Trophoblast cell (in vitro differentiated cells and primary cell): ENCODE measurements at regions not wholly inside any gene's neighbourhood (a gene's known extent, or its start where the extent isn't known, plus 50 kb on each side); places are given as distances from the start of the nearest gene placed in this dataset.
A peak's percentile ranks its signal among the peaks of the same experiment; 100 is the strongest.

Experiments
- DNase-seq, 2 donors: peaks; one replicate each; pipeline ENCODE4 v3.0.0-alpha.2; 2016
- H2AFZ ChIP-seq: 2 replicates; pipeline ENCODE4 v1.6.1; 2013; ENCODE audit warnings: low read length, moderate library complexity, mild to moderate bottlenecking; ENCODE audit not compliant: insufficient read depth, poor library complexity
- H2AK5ac ChIP-seq: 2 replicates; pipeline ENCODE4 v1.6.1; 2013; ENCODE audit warnings: mild to moderate bottlenecking, low read length
- H2BK120ac ChIP-seq: 2 replicates; pipeline ENCODE4 v1.6.1; 2013; ENCODE audit warnings: low read length, mild to moderate bottlenecking, moderate library complexity; ENCODE audit not compliant: insufficient read depth, poor library complexity
- H2BK12ac ChIP-seq: 2 replicates; pipeline ENCODE4 v1.6.1; 2013; ENCODE audit warnings: mild to moderate bottlenecking, low read length, moderate library complexity
- H2BK5ac ChIP-seq: 2 replicates; pipeline ENCODE4 v1.6.1; 2013; ENCODE audit warnings: low read length, low read depth, moderate library complexity, mild to moderate bottlenecking; ENCODE audit not compliant: poor library complexity
- H3K14ac ChIP-seq: 2 replicates; pipeline ENCODE4 v1.6.1; 2013; ENCODE audit warnings: mild to moderate bottlenecking, low read length
- H3K18ac ChIP-seq: 2 replicates; pipeline ENCODE4 v1.6.1; 2013; ENCODE audit warnings: mild to moderate bottlenecking, low read length
- H3K23ac ChIP-seq: 2 replicates; pipeline ENCODE4 v1.6.1; 2013; ENCODE audit warnings: low read length
- H3K27ac ChIP-seq: 2 replicates; pipeline ENCODE4 v1.5.1; 2013; ENCODE audit warnings: low read depth, mild to moderate bottlenecking, inconsistent platforms, low read length, moderate library complexity
- H3K27me3 ChIP-seq: 2 replicates; pipeline ENCODE4 v1.6.1; 2013; ENCODE audit warnings: inconsistent platforms, mild to moderate bottlenecking, low read length, moderate library complexity; ENCODE audit not compliant: insufficient read depth
- H3K36me3 ChIP-seq, 2 experiments: 1 replicate in 1 of 2; 2 replicates in 1 of 2; pipeline ENCODE4 v1.6.1; 2013; ENCODE audit warnings: low read length in 2 of 2, mild to moderate bottlenecking in 2 of 2, moderate library complexity in 1 of 2; ENCODE audit not compliant: insufficient read depth in 2 of 2, control insufficient read depth in 1 of 2
- H3K4ac ChIP-seq: 2 replicates; pipeline ENCODE4 v1.6.1; 2013; ENCODE audit warnings: low read depth, mild to moderate bottlenecking, low read length, moderate library complexity
- H3K4me1 ChIP-seq, 2 experiments: 1 replicate in 1 of 2; 2 replicates in 1 of 2; pipeline ENCODE4 v1.6.1; 2013; ENCODE audit warnings: low read length in 2 of 2, mild to moderate bottlenecking in 2 of 2, moderate library complexity in 1 of 2; ENCODE audit not compliant: insufficient read depth in 2 of 2, control insufficient read depth in 1 of 2
- H3K4me2 ChIP-seq: 2 replicates; pipeline ENCODE4 v1.6.1; 2013; ENCODE audit warnings: inconsistent platforms, mild to moderate bottlenecking, low read length, moderate library complexity
- H3K4me3 ChIP-seq: 2 replicates; pipeline ENCODE4 v1.5.1; 2013; ENCODE audit warnings: mild to moderate bottlenecking, low read depth, low read length, inconsistent platforms
- H3K79me1 ChIP-seq: one replicate; pipeline ENCODE4 v1.6.1; 2013; ENCODE audit warnings: low read length
- H3K79me2 ChIP-seq: 2 replicates; pipeline ENCODE4 v1.6.1; 2013; ENCODE audit warnings: low read length, mild to moderate bottlenecking; ENCODE audit not compliant: control insufficient read depth, insufficient read depth, poor library complexity
- H3K9ac ChIP-seq: 2 replicates; pipeline ENCODE4 v1.6.1; 2013; ENCODE audit warnings: mild to moderate bottlenecking, low read length
- H3K9me3 ChIP-seq: 2 replicates; pipeline ENCODE4 v1.6.1; 2013; ENCODE audit warnings: low read depth, mild to moderate bottlenecking, control low read depth, inconsistent platforms, low read length; ENCODE audit not compliant: insufficient read depth
- H4K12ac ChIP-seq: 2 replicates; pipeline ENCODE4 v1.6.1; 2013; ENCODE audit warnings: low read depth, mild to moderate bottlenecking, low read length, moderate library complexity
- H4K8ac ChIP-seq: 2 replicates; pipeline ENCODE4 v1.6.1; 2013; ENCODE audit warnings: low read depth, mild to moderate bottlenecking, low read length, moderate library complexity
- H4K91ac ChIP-seq: one replicate; pipeline ENCODE4 v1.6.1; 2013; ENCODE audit warnings: low read depth, mild to moderate bottlenecking, low read length, moderate library complexity
- WGBS: extraction: QIAGEN DNeasy Blood & Tissue Kit; methylation state at CpG from one replicate; pipeline ENCODE4 v1.1.7; 2013; ENCODE audit warnings: missing lambda C conversion rate; ENCODE audit not compliant: insufficient read length, insufficient coverage; ENCODE audit errors: extremely low coverage; 5-methylcytosine and 5-hydroxymethylcytosine counted together

DNA sequence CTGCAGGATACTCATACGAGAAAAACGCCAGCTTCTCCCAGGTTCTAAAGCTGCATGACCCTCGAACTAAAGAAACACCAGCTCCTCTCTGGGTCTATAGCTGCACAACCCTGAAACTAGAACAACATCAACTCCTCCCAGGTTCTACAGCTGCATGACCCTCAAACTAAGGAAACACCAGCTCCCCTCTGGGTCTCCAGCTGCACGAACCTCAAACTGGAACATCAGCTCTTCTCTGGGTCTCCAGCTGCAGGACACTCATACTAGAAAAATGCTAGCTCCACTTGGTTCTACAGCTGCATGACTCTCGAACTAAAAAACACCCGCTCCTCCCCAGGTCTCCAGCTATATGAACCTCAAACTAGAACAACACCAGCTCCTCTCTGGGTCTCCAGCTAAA is 811.1 kb downstream of the CDH9 start:
- Histone ChIP-seq H2AK5ac (no peak overlapping the region), H3K23ac (no peak overlapping the region), H3K4me1 (no peaks in the 10 kb centered on the region), H3K14ac (no peak overlapping the region), H3K27ac (no peak overlapping the region), H2BK12ac (no peak overlapping the region), H3K4ac (no peak overlapping the region), H3K36me3 (no peaks in the 10 kb centered on the region), H2BK5ac (no peak overlapping the region), H3K18ac (no peak overlapping the region), H3K9ac (no peak overlapping the region), H3K27me3 (no peaks in the 10 kb centered on the region), H3K4me3 (no peak overlapping the region), H3K4me2 (no peak overlapping the region), H4K12ac (no peak overlapping the region), H2BK120ac (no peak overlapping the region), H4K8ac (no peak overlapping the region), H3K79me1 (no peaks in the 10 kb centered on the region), H3K79me2 (no peaks in the 10 kb centered on the region), H3K9me3 (peaks cover 14% of the 10 kb centered on the region), H4K91ac (no peak overlapping the region), H2AFZ (no peak overlapping the region)
- no peak for DNase-seq
- WGBS, result no CpG with 5 or more reads among the region's 6 CpGs

DNA sequence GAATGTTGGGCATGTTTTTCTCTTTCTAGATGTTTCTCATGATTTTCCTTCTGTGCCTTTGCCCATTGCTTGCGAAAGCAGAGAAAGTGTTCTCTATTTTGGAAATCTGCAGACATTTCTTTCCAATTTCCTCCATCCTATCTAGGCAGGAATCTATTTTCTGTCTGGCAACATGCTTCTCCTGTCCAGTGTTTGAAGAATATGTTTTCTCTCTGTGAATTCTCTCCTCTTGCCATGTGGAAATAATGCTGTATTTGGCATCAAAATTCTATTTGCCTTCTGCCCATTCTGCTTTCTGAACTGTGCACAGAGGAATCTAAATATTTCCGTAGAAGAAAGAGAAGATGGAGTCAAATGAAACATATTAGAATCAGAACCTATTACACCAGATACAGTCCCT is 833.3 kb downstream of the CDH9 start:
- H2AK5ac ChIP-seq, result no peak overlapping the region
- no peak overlapping the region for H3K14ac ChIP-seq
- H3K18ac ChIP-seq, result no peak overlapping the region
- no peak overlapping the region for H4K91ac ChIP-seq
- H3K4ac ChIP-seq, result no peak overlapping the region
- no peak overlapping the region for H2BK120ac ChIP-seq
- H2AFZ ChIP-seq, result no peak overlapping the region
- no peaks in the 10 kb centered on the region for H3K36me3 ChIP-seq
- H3K4me2 ChIP-seq, result no peak overlapping the region
- H3K79me2 ChIP-seq, result no peaks in the 10 kb centered on the region
- H2BK5ac ChIP-seq, result no peak overlapping the region
- H4K8ac ChIP-seq, result no peak overlapping the region
- H3K9me3 ChIP-seq, result no peaks in the 10 kb centered on the region
- no peaks in the 10 kb centered on the region for H3K4me1 ChIP-seq
- H3K79me1 ChIP-seq, result no peaks in the 10 kb centered on the region
- no peak overlapping the region for H4K12ac ChIP-seq
- no peak for DNase-seq
- no peak overlapping the region for H3K27ac ChIP-seq
- H3K9ac ChIP-seq, result no peak overlapping the region
- no peak overlapping the region for H2BK12ac ChIP-seq
- H3K23ac ChIP-seq, result no peak overlapping the region
- no CpG with 5 or more reads among the region's 2 CpGs for WGBS
- no peak overlapping the region for H3K4me3 ChIP-seq
- H3K27me3 ChIP-seq, result no peaks in the 10 kb centered on the region

DNA sequence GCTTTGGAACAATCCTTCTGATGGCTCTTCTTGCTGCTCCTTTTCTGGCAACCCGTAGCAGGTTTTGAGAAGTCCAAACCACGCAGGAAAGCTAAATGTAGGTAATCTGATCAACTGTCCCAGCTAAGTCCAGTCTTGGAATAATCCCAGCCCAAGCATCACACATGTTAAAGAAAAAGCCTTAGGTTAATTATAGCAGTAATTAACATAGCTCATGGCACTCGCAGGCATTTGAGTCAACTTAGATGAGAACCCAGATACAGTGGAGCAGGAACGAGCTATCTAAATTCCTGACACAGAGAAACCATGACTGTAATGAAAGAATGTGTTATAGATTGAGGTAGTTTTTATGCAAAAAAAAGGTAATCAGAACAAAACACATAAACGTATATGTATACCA is 844.8 kb downstream of the CDH9 start:
- H3K18ac ChIP-seq, result no peak overlapping the region
- H3K27me3 ChIP-seq, result no peaks in the 10 kb centered on the region
- H2BK120ac ChIP-seq, result no peak overlapping the region
- no peaks in the 10 kb centered on the region for H3K9me3 ChIP-seq
- H4K8ac ChIP-seq, result no peak overlapping the region
- H2BK5ac ChIP-seq, result no peak overlapping the region
- H3K9ac ChIP-seq, result no peak overlapping the region
- WGBS, result no CpG with 5 or more reads among the region's 5 CpGs
- no peak overlapping the region for H2AFZ ChIP-seq
- no peak overlapping the region for H3K4me2 ChIP-seq
- no peak overlapping the region for H3K14ac ChIP-seq
- no peak overlapping the region for H2BK12ac ChIP-seq
- no peaks in the 10 kb centered on the region for H3K79me1 ChIP-seq
- no peak overlapping the region for H3K4me3 ChIP-seq
- no peak overlapping the region for H4K12ac ChIP-seq
- peaks cover 0 to 2% of the 10 kb centered on the region in 2 experiments for H3K4me1 ChIP-seq
- H4K91ac ChIP-seq, result no peak overlapping the region
- no peak overlapping the region for H3K23ac ChIP-seq
- no peak overlapping the region for H3K4ac ChIP-seq
- no peak overlapping the region for H2AK5ac ChIP-seq
- no peak overlapping the region for H3K27ac ChIP-seq
- H3K79me2 ChIP-seq, result no peaks in the 10 kb centered on the region
- DNase-seq, result peak; percentile 0 to 51
- H3K36me3 ChIP-seq, result no peaks in the 10 kb centered on the region

DNA sequence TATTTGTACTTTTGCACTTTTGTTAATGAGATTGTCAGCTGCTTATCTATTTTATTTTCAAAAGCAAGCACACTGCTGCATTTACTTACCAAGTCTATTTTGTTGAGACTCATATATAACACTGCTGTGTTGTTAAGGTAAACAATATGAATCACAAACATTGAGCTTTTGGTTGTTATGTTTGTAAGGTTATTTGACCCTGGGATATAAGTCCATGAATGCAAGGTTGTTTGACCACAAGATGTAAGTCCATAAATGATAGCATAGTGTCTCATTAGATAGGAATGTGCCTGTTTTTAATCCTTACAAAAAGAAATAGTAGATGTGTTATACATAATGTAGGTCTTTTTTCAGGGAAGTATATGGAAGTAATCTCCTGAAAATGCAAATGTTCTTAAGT is 845.9 kb downstream of the CDH9 start:
- no peak overlapping the region for H2AK5ac ChIP-seq
- no peak overlapping the region for H3K18ac ChIP-seq
- H2AFZ ChIP-seq, result no peak overlapping the region
- no peak overlapping the region for H2BK120ac ChIP-seq
- no peak overlapping the region for H3K4me3 ChIP-seq
- no peak overlapping the region for H3K27ac ChIP-seq
- no peak overlapping the region for H3K4me2 ChIP-seq
- no peak overlapping the region for H2BK5ac ChIP-seq
- H2BK12ac ChIP-seq, result no peak overlapping the region
- no peaks in the 10 kb centered on the region for H3K9me3 ChIP-seq
- H4K8ac ChIP-seq, result no peak overlapping the region
- no peaks in the 10 kb centered on the region for H3K27me3 ChIP-seq
- DNase-seq, result no peak
- H3K23ac ChIP-seq, result no peak overlapping the region
- no peak overlapping the region for H3K4ac ChIP-seq
- no peaks in the 10 kb centered on the region for H3K79me2 ChIP-seq
- H3K9ac ChIP-seq, result no peak overlapping the region
- H3K14ac ChIP-seq, result no peak overlapping the region
- no peaks in the 10 kb centered on the region for H3K79me1 ChIP-seq
- H3K4me1 ChIP-seq, result peaks cover 0 to 2% of the 10 kb centered on the region in 2 experiments
- no peaks in the 10 kb centered on the region for H3K36me3 ChIP-seq
- no peak overlapping the region for H4K91ac ChIP-seq
- H4K12ac ChIP-seq, result no peak overlapping the region
